ENCODE measurements at regions not wholly inside any gene's neighbourhood (a gene's known extent, or its start where the extent isn't known, plus 50 kb on each side); places are given as distances from the start of the nearest gene placed in this dataset.

- H3K4me1 ChIP-seq (ENCODE audit: control insufficient read depth, extremely low read depth, insufficient read depth, low read length), result no peaks in the 10 kb centered on the region
- no peaks in the 10 kb centered on the region for H3K79me2 ChIP-seq (ENCODE audit: control insufficient read depth, insufficient read depth, low read length)
- TF ChIP-seq EZH2 (IDR thresholded peaks at IDR 0.05; ENCODE audit: low read length, missing control alignments), result no peak
- no peak for TF ChIP-seq CTCF (conservative IDR thresholded peaks at IDR 0.05 in 1 of 2, IDR thresholded peaks at IDR 0.05 in 1 of 2; ENCODE audit: low read depth in 1 of 2, low read length in 2 of 2)
- no peak overlapping the region for H3K4me3 ChIP-seq (replicated peaks in 1 of 4; ENCODE audit: control extremely low read depth in 1 of 4, insufficient read depth in 1 of 4, low read depth in 3 of 4, low read length in 4 of 4)
- H4K20me1 ChIP-seq (ENCODE audit: control insufficient read depth, extremely low read depth, insufficient read depth, low read length), result no peaks in the 10 kb centered on the region
- no peaks in the 10 kb centered on the region for H3K9me3 ChIP-seq (ENCODE audit: control insufficient read depth, insufficient read depth, low read depth, low read length)
- no peaks in the 10 kb centered on the region for H3K36me3 ChIP-seq (ENCODE audit: control insufficient read depth, insufficient read depth, low read length)
- no peak for DNase-seq (ENCODE audit: low read depth in 2 of 2)
- H3K27me3 ChIP-seq (ENCODE audit: control insufficient read depth, insufficient read depth, low read length), result no peaks in the 10 kb centered on the region
- H3K9ac ChIP-seq (ENCODE audit: insufficient read depth, low read length), result no peak overlapping the region
- no peak overlapping the region for H2AFZ ChIP-seq (ENCODE audit: low read length)
- H3K27ac ChIP-seq (ENCODE audit: insufficient read depth, low read length), result no peak overlapping the region
- H3K4me2 ChIP-seq (ENCODE audit: extremely low read depth, insufficient read depth, low read length), result no peak overlapping the region
These were observed 460.1 kb upstream of the GCFC2 start for GRCh38 chr2:76170856-76171255.

GRCh38 chr2:76170009-76170384 lies 459.3 kb upstream of the GCFC2 start:
- no peak overlapping the region for H3K4me3 ChIP-seq (replicated peaks in 1 of 4; ENCODE audit: control extremely low read depth in 1 of 4, insufficient read depth in 1 of 4, low read depth in 3 of 4, low read length in 4 of 4)
- no peaks in the 10 kb centered on the region for H3K9me3 ChIP-seq (ENCODE audit: control insufficient read depth, insufficient read depth, low read depth, low read length)
- H3K79me2 ChIP-seq (ENCODE audit: control insufficient read depth, insufficient read depth, low read length), result no peaks in the 10 kb centered on the region
- H3K27me3 ChIP-seq (ENCODE audit: control insufficient read depth, insufficient read depth, low read length), result no peaks in the 10 kb centered on the region
- no peaks in the 10 kb centered on the region for H3K4me1 ChIP-seq (ENCODE audit: control insufficient read depth, extremely low read depth, insufficient read depth, low read length)
- H2AFZ ChIP-seq (ENCODE audit: low read length), result no peak overlapping the region
- H3K36me3 ChIP-seq (ENCODE audit: control insufficient read depth, insufficient read depth, low read length), result no peaks in the 10 kb centered on the region
- no peak overlapping the region for H3K4me2 ChIP-seq (ENCODE audit: extremely low read depth, insufficient read depth, low read length)
- no peak overlapping the region for H3K27ac ChIP-seq (ENCODE audit: insufficient read depth, low read length)
- DNase-seq (ENCODE audit: low read depth in 2 of 2), result no peak
- H3K9ac ChIP-seq (ENCODE audit: insufficient read depth, low read length), result no peak overlapping the region
- no peaks in the 10 kb centered on the region for H4K20me1 ChIP-seq (ENCODE audit: control insufficient read depth, extremely low read depth, insufficient read depth, low read length)
- TF ChIP-seq CTCF (conservative IDR thresholded peaks at IDR 0.05 in 1 of 2, IDR thresholded peaks at IDR 0.05 in 1 of 2; ENCODE audit: low read depth in 1 of 2, low read length in 2 of 2) (no peak), EZH2 (IDR thresholded peaks at IDR 0.05; ENCODE audit: low read length, missing control alignments) (no peak)

- Histone ChIP-seq H3K9me3 (ENCODE audit: control insufficient read depth, insufficient read depth, low read depth, low read length) (no peaks in the 10 kb centered on the region), H3K36me3 (ENCODE audit: control insufficient read depth, insufficient read depth, low read length) (no peaks in the 10 kb centered on the region), H3K27ac (ENCODE audit: insufficient read depth, low read length) (no peak overlapping the region), H3K4me1 (ENCODE audit: control insufficient read depth, extremely low read depth, insufficient read depth, low read length) (no peaks in the 10 kb centered on the region), H3K4me3 (replicated peaks in 1 of 4; ENCODE audit: control extremely low read depth in 1 of 4, insufficient read depth in 1 of 4, low read depth in 3 of 4, low read length in 4 of 4) (no peak overlapping the region), H3K27me3 (ENCODE audit: control insufficient read depth, insufficient read depth, low read length) (no peaks in the 10 kb centered on the region), H3K79me2 (ENCODE audit: control insufficient read depth, insufficient read depth, low read length) (no peaks in the 10 kb centered on the region), H3K4me2 (ENCODE audit: extremely low read depth, insufficient read depth, low read length) (no peak overlapping the region), H3K9ac (ENCODE audit: insufficient read depth, low read length) (no peak overlapping the region), H4K20me1 (ENCODE audit: control insufficient read depth, extremely low read depth, insufficient read depth, low read length) (no peaks in the 10 kb centered on the region), H2AFZ (ENCODE audit: low read length) (no peak overlapping the region)
- DNase-seq (ENCODE audit: low read depth in 2 of 2), result no peak
- TF ChIP-seq CTCF (conservative IDR thresholded peaks at IDR 0.05 in 1 of 2, IDR thresholded peaks at IDR 0.05 in 1 of 2; ENCODE audit: low read depth in 1 of 2, low read length in 2 of 2) (no peak), EZH2 (IDR thresholded peaks at IDR 0.05; ENCODE audit: low read length, missing control alignments) (no peak)
These were observed 458.7 kb upstream of the GCFC2 start for GRCh38 chr2:76169276-76170008.
